TTC549 (cell line): ENCODE measurements at regions not wholly inside any gene's neighbourhood (a gene's known extent, or its start where the extent isn't known, plus 50 kb on each side); places are given as distances from the start of the nearest gene placed in this dataset.
"Not testable (repeated sequence)": the region's sequence is repeated elsewhere in the genome, so short reads cannot be mapped to it uniquely, and the experiment has no call there.

ENCODE experiments used
- FAIRE-seq: peaks from 2 replicates; lab custom pipeline; 2012; peaks lifted over from hg19 to GRCh38; lab: Jason Lieb, UNC

- FAIRE-seq, result no peak
Observed at GRCh38 chr22:25489947-25490346, 74.5 kb upstream of the GRK3 start.

- FAIRE-seq, result no peak
Observed at GRCh38 chr22:25490896-25491295, 73.6 kb upstream of the GRK3 start.

GRCh38 chr22:25492162-25492561 lies 72.3 kb upstream of the GRK3 start:
- no peak for FAIRE-seq

- no peak for FAIRE-seq
Observed at GRCh38 chr22:25492841-25493734, 71.4 kb upstream of the GRK3 start.

- FAIRE-seq, result no peak
Observed at GRCh38 chr22:25493794-25494193, 70.7 kb upstream of the GRK3 start.

GRCh38 chr22:25494774-25495173 lies 69.7 kb upstream of the GRK3 start:
- no peak for FAIRE-seq

- FAIRE-seq, result no peak
Observed at GRCh38 chr22:25495285-25495684, 69.2 kb upstream of the GRK3 start.

- FAIRE-seq, result no peak
Observed at GRCh38 chr22:25496396-25497064, 67.9 kb upstream of the GRK3 start.

- no peak for FAIRE-seq
Observed at GRCh38 chr22:25497181-25497641, 67.3 kb upstream of the GRK3 start.

GRCh38 chr22:25497716-25498115 lies 66.8 kb upstream of the GRK3 start:
- FAIRE-seq, result no peak

- not testable (repeated sequence) for FAIRE-seq
Observed at GRCh38 chr22:25500671-25501070, 63.8 kb upstream of the GRK3 start.

- not testable (repeated sequence) for FAIRE-seq
Observed at GRCh38 chr22:25504017-25504416, 60.5 kb upstream of the GRK3 start.

- FAIRE-seq, result no peak
Observed at GRCh38 chr22:25508161-25508560, 56.3 kb upstream of the GRK3 start.

- FAIRE-seq, result no peak
Observed at GRCh38 chr22:25508761-25509321, 55.6 kb upstream of the GRK3 start.

- no peak for FAIRE-seq
Observed at GRCh38 chr22:25509374-25509791, 55.1 kb upstream of the GRK3 start.

- no peak for FAIRE-seq
Observed at GRCh38 chr22:25510876-25511275, 53.6 kb upstream of the GRK3 start.

- no peak for FAIRE-seq
Observed at GRCh38 chr22:25511725-25512124, 52.8 kb upstream of the GRK3 start.

- FAIRE-seq, result no peak
Observed at GRCh38 chr22:25514436-25515180, 49.9 kb upstream of the GRK3 start.
